ENCODE measurements at regions not wholly inside any gene's neighbourhood (a gene's known extent, or its start where the extent isn't known, plus 50 kb on each side); places are given as distances from the start of the nearest gene placed in this dataset.

DNA sequence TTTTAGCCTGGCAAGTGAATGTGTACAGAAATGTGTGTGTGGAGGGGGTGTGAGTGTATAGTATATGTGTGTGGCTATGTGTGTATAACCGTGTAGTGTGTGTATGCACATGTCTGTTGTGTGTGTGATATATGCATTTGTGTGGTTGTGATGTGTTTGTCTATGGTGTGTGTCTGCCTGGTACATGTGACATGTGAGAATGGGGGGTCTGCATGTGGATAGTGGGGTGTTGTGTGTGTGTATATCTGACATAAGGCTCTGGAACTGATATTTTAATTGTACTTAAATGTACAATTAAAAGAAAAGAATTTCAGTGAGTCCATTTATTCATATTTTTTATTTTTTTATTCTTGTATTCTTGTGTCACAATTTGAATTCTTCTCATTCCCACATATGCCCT lies 57.2 kb upstream of the CNR1 start:
- DNase-seq = no peak

GRCh38 chr6:88220493-88220892 lies 54.3 kb upstream of the CNR1 start:
- DNase-seq = no peak

GRCh38 chr6:88216182-88216581 lies 50.0 kb upstream of the CNR1 start:
- no peak for DNase-seq
